ENCODE measurements at regions not wholly inside any gene's neighbourhood (a gene's known extent, or its start where the extent isn't known, plus 50 kb on each side); places are given as distances from the start of the nearest gene placed in this dataset.

DNA sequence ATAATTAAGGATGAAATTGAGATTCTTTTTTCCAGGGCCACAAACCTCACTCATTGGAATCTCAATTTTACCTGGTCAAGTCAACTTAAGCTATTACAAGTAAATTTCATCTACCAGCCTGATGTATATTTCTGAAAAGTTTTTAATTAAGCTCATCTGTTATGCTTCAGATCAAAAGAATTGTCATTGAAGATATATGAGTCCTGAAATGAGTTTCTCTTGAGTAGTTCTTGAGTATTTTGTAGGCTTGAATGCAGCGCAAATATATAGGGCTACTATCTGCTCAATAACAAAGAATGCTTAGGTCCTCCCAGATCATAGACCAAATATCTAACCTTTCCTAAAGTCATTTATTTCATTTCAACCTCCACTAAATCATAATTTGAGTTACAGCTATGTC lies 482.2 kb upstream of the ST8SIA4 start:
- no peaks in the 10 kb centered on the region for H3K27me3 ChIP-seq (ENCODE audit: low read length)
- H3K36me3 ChIP-seq (ENCODE audit: low read length): no peaks in the 10 kb centered on the region
- H3K9ac ChIP-seq (ENCODE audit: low read length): no peak overlapping the region
- H2AFZ ChIP-seq (ENCODE audit: low read depth, low read length, severe bottlenecking): no peak overlapping the region
- no peak overlapping the region for H3K4me2 ChIP-seq (ENCODE audit: low read depth, low read length, poor library complexity, severe bottlenecking)
- no peaks in the 10 kb centered on the region for H3K79me2 ChIP-seq (ENCODE audit: insufficient read depth, low read length)
- H3K4me3 ChIP-seq (ENCODE audit: insufficient read depth, low read length, poor library complexity, severe bottlenecking): no peak overlapping the region
- no peaks in the 10 kb centered on the region for H3F3A ChIP-seq (ENCODE audit: insufficient read depth)
- no peaks in the 10 kb centered on the region for H3K9me2 ChIP-seq (replicated peaks; ENCODE audit: insufficient read depth, low read length)
- TF ChIP-seq, protein P1, sequence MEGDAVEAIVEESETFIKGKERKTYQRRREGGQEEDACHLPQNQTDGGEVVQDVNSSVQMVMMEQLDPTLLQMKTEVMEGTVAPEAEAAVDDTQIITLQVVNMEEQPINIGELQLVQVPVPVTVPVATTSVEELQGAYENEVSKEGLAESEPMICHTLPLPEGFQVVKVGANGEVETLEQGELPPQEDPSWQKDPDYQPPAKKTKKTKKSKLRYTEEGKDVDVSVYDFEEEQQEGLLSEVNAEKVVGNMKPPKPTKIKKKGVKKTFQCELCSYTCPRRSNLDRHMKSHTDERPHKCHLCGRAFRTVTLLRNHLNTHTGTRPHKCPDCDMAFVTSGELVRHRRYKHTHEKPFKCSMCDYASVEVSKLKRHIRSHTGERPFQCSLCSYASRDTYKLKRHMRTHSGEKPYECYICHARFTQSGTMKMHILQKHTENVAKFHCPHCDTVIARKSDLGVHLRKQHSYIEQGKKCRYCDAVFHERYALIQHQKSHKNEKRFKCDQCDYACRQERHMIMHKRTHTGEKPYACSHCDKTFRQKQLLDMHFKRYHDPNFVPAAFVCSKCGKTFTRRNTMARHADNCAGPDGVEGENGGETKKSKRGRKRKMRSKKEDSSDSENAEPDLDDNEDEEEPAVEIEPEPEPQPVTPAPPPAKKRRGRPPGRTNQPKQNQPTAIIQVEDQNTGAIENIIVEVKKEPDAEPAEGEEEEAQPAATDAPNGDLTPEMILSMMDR (IDR thresholded peaks at IDR 0.05; ENCODE audit: insufficient read depth, low read length, poor library complexity, severe bottlenecking): no peak
- no peak for TF ChIP-seq EZH2phosphoT487 (conservative IDR thresholded peaks at IDR 0.05; ENCODE audit: low read length)
- no peaks in the 10 kb centered on the region for H3K9me3 ChIP-seq (ENCODE audit: insufficient read depth, low read length)
- no peaks in the 10 kb centered on the region for H4K20me1 ChIP-seq (ENCODE audit: low read depth, low read length)
- H3K27ac ChIP-seq (ENCODE audit: low read depth, low read length): no peak overlapping the region

DNA sequence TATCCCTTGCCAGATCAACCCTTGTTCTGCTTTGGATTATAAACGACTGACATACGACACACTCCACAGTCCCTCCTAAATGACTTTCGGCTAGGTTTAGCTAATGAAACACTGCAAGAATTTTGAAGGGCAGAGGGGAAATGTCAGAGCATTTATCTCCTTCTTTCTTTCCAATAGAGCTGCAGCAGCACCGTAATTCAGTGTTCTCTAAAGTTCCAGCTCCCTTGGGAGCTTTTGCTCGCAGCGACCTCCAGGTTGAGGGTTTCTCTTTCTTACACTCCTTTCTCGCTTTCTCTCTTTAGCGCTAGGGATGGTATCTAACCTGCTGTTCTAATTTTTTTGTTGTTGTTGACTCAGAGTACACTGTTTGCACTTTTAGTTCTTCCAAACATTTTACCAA lies 467.1 kb upstream of the ST8SIA4 start:
- no peak overlapping the region for H3K27ac ChIP-seq (ENCODE audit: low read depth, low read length)
- H3K36me3 ChIP-seq (ENCODE audit: low read length): no peaks in the 10 kb centered on the region
- no peak overlapping the region for H2AFZ ChIP-seq (ENCODE audit: low read depth, low read length, severe bottlenecking)
- no peaks in the 10 kb centered on the region for H3K27me3 ChIP-seq (ENCODE audit: low read length)
- H3K79me2 ChIP-seq (ENCODE audit: insufficient read depth, low read length): no peaks in the 10 kb centered on the region
- TF ChIP-seq, protein P1 (IDR thresholded peaks at IDR 0.05; ENCODE audit: insufficient read depth, low read length, poor library complexity, severe bottlenecking): no peak
- TF ChIP-seq EZH2phosphoT487 (conservative IDR thresholded peaks at IDR 0.05; ENCODE audit: low read length): no peak
- H3F3A ChIP-seq (ENCODE audit: insufficient read depth): no peaks in the 10 kb centered on the region
- no peaks in the 10 kb centered on the region for H3K9me3 ChIP-seq (ENCODE audit: insufficient read depth, low read length)
- H3K4me2 ChIP-seq (ENCODE audit: low read depth, low read length, poor library complexity, severe bottlenecking): no peak overlapping the region
- H3K9ac ChIP-seq (ENCODE audit: low read length): no peak overlapping the region
- no peak overlapping the region for H3K4me3 ChIP-seq (ENCODE audit: insufficient read depth, low read length, poor library complexity, severe bottlenecking)
- H3K9me2 ChIP-seq (replicated peaks; ENCODE audit: insufficient read depth, low read length): no peaks in the 10 kb centered on the region
- H4K20me1 ChIP-seq (ENCODE audit: low read depth, low read length): no peaks in the 10 kb centered on the region

DNA sequence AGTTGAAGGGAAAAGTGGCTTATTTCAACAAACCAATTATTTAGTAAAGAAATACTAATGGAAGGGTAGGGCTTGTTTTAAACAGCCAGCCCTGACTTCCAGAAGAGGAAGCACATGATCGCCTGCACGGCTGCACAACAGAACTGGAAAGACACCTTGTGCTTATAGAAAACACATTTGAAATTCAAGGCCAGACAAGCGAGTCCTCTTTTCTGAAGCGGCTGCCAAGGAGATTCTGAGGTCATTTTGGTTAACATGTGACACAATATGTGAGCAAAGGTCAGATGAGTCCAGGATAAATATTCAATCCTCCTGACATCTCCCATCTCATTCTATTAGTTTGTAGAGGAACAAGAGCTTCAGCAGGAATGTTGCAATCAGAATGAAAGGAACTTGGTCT lies 461.4 kb upstream of the ST8SIA4 start:
- no peaks in the 10 kb centered on the region for H3K36me3 ChIP-seq (ENCODE audit: low read length)
- no peaks in the 10 kb centered on the region for H3K9me3 ChIP-seq (ENCODE audit: insufficient read depth, low read length)
- H3K27ac ChIP-seq (ENCODE audit: low read depth, low read length): no peak overlapping the region
- no peaks in the 10 kb centered on the region for H4K20me1 ChIP-seq (ENCODE audit: low read depth, low read length)
- H3F3A ChIP-seq (ENCODE audit: insufficient read depth): no peaks in the 10 kb centered on the region
- no peak overlapping the region for H2AFZ ChIP-seq (ENCODE audit: low read depth, low read length, severe bottlenecking)
- no peaks in the 10 kb centered on the region for H3K27me3 ChIP-seq (ENCODE audit: low read length)
- no peak overlapping the region for H3K4me3 ChIP-seq (ENCODE audit: insufficient read depth, low read length, poor library complexity, severe bottlenecking)
- no peak overlapping the region for H3K9ac ChIP-seq (ENCODE audit: low read length)
- H3K4me2 ChIP-seq (ENCODE audit: low read depth, low read length, poor library complexity, severe bottlenecking): no peak overlapping the region
- no peaks in the 10 kb centered on the region for H3K9me2 ChIP-seq (replicated peaks; ENCODE audit: insufficient read depth, low read length)
- H3K79me2 ChIP-seq (ENCODE audit: insufficient read depth, low read length): no peaks in the 10 kb centered on the region
- TF ChIP-seq, protein P1 (IDR thresholded peaks at IDR 0.05; ENCODE audit: insufficient read depth, low read length, poor library complexity, severe bottlenecking): no peak
- TF ChIP-seq EZH2phosphoT487 (conservative IDR thresholded peaks at IDR 0.05; ENCODE audit: low read length): no peak

All from SU-DHL-6 (cell line).